NCI-H2081 (cell line): ENCODE measurements at regions not wholly inside any gene's neighbourhood (a gene's known extent, or its start where the extent isn't known, plus 50 kb on each side); places are given as distances from the start of the nearest gene placed in this dataset.
A peak's percentile ranks its signal among the peaks of the same experiment; 100 is the strongest.

Experiments
- DNase-seq, 2 experiments: peaks; one replicate each; lab custom pipeline; 2025; lab: John Stamatoyannopoulos, UW

- DNase-seq: no peak
These were observed 100.1 kb upstream of the KLF3 start for GRCh38 chr4:38563707-38564495.

GRCh38 chr4:38565271-38566199 is 98.5 kb upstream of the KLF3 start:
- DNase-seq: no peak

GRCh38 chr4:38566806-38567398 is 97.1 kb upstream of the KLF3 start:
- no peak for DNase-seq

- no peak for DNase-seq
These were observed 96.5 kb upstream of the KLF3 start for GRCh38 chr4:38567457-38567856.

GRCh38 chr4:38568768-38569167 is 95.2 kb upstream of the KLF3 start:
- no peak for DNase-seq

GRCh38 chr4:38570647-38571276 is 93.2 kb upstream of the KLF3 start:
- no peak for DNase-seq

- no peak for DNase-seq
These were observed 91.2 kb upstream of the KLF3 start for GRCh38 chr4:38572793-38573192.

- DNase-seq: peak in 1 of 2 experiments; percentile 20
These were observed 89.3 kb upstream of the KLF3 start for GRCh38 chr4:38574559-38575333.

GRCh38 chr4:38576767-38577166 is 87.2 kb upstream of the KLF3 start:
- no peak for DNase-seq

GRCh38 chr4:38577462-38577861 is 86.5 kb upstream of the KLF3 start:
- DNase-seq: no peak

- DNase-seq: no peak
These were observed 82.4 kb upstream of the KLF3 start for GRCh38 chr4:38581426-38582106.

- no peak for DNase-seq
These were observed 81.6 kb upstream of the KLF3 start for GRCh38 chr4:38582445-38582844.

- DNase-seq: no peak
These were observed 81.0 kb upstream of the KLF3 start for GRCh38 chr4:38582889-38583470.

- no peak for DNase-seq
These were observed 78.1 kb upstream of the KLF3 start for GRCh38 chr4:38585871-38586270.

GRCh38 chr4:38587106-38587505 is 76.9 kb upstream of the KLF3 start:
- DNase-seq: no peak

- no peak for DNase-seq
These were observed 74.0 kb upstream of the KLF3 start for GRCh38 chr4:38590046-38590445.

- no peak for DNase-seq
These were observed 72.2 kb upstream of the KLF3 start for GRCh38 chr4:38591617-38592337.

- no peak for DNase-seq
These were observed 65.5 kb upstream of the KLF3 start for GRCh38 chr4:38598489-38598888.

- no peak for DNase-seq
These were observed 63.4 kb upstream of the KLF3 start for GRCh38 chr4:38600575-38600974.
